Renal cortical epithelial cell (primary cell): ENCODE measurements at regions not wholly inside any gene's neighbourhood (a gene's known extent, or its start where the extent isn't known, plus 50 kb on each side); places are given as distances from the start of the nearest gene placed in this dataset.
"Not testable (repeated sequence)": the region's sequence is repeated elsewhere in the genome, so short reads cannot be mapped to it uniquely, and the experiment has no call there.

Source experiments
- DNase-seq: peaks from one replicate; pipeline ENCODE4 v3.0.0-alpha.2; 2011; ENCODE audit warnings: low read depth

DNA sequence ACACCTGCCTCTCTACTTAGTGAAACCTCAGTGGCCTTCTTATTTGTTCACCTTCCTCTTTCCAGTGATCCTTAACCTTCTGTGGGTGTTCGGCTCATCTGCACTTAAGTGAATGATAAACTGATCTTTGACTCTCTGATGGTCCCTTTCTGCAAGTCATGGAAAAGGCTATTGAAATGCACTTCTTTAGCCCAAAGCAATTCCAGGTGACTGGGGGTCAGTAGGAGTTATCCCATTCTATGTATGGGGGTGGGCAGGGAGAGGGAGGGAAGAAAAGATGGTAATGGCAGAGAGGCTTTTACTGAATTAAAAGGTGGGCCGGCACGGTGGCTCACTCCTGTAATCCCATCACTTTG lies 170.8 kb downstream of the RGS9 start:
- DNase-seq, result no peak

DNA sequence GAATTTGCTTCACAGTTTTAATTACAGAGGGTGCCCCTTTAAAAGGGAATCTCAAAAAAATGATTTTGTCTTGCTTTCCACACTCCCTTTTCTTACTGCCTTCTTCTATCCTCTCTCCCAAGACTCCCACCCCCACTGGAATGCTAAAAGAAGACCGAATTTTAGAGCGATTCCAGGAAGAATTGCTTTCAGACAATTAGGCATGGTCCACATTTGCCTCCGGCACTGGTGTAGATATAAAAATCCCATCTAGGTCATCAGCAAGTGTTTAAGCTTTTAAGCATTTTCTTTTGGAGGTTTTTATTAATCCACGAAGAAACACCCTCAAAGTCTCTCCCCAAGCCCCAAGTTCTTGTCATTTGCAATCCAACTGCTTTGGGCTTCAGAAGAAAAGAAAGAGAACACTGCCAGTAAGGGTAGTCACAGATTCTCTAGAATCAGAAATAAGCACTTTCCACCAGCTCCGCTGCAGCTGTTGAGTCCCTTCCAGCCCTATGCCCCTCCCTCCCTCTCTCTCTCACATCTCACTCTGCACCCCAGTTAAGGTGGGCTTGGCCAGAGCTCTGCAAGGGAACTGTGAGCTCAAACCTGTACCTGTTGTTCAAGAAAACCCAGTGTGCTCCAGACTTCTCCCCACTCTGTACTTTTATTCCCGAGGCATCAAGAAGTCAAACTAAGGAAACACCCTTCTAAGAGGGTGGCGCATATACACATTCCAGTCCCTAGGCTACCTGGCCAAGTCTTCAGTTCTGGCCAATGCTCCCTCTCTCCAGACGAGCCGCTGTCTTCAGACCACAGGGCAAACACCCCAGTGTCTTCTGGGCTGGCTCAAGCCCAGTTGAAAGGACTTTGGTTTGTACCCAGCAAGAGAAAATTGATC lies 170.2 kb downstream of the RGS9 start:
- no peak for DNase-seq

DNA sequence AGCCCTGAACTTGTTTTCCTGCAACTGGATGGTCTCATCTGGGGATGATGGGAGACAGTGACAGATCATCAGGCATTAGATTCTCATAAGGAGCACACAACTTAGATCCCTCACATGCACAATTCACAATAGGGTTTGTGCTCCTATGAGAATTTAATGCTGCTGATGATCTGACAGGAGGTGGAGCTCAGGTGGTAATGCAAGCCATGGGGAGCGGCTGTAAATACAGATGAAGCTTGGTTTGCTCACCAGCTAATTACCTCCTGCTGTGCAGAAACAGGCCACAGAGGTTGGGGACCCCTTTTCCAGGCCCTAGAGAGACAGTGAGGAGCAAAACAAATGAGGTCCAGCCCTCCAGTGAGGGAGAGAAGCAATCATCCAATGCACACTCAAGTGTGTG lies 168.6 kb downstream of the RGS9 start:
- no peak for DNase-seq

DNA sequence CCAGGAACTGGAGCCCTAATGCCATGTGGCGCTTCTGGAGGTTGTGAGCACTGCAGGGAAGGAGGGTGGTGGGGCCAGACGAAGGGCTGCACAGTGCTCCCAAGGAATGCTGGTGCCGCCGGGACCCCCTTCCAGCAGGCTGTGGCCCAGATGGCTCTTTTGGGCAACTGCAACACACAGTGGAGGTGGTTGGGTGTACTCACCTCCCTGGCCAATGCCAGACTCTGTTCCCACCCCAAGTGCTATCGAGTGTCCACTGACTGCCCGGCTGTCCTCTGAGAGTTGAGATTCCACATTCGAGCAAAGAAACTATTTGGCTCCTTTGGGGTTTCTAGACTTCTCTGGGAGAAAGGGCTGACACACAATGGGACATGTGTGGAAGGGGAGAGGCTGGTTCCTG lies 167.9 kb downstream of the RGS9 start:
- no peak for DNase-seq

DNA sequence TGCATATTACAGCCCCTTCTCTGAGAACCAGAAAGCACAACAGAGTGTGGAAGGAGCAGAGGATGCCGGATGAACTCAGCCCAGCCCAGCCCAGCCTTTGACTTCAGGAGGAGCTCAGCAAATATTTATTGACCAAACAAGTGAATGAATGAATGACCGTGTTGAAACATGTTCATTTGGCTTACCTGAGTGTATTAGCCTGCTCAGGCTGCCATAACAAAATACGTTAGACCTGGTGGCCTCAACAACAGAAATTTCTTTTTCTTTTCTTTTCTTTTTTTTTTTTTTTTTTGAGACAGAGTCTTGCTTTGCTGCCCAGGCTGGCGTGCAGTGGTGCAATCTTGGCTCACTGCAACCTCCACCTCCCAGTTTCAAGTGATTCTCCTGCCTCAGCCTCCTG lies 164.7 kb downstream of the RGS9 start:
- not testable (repeated sequence) for DNase-seq

DNA sequence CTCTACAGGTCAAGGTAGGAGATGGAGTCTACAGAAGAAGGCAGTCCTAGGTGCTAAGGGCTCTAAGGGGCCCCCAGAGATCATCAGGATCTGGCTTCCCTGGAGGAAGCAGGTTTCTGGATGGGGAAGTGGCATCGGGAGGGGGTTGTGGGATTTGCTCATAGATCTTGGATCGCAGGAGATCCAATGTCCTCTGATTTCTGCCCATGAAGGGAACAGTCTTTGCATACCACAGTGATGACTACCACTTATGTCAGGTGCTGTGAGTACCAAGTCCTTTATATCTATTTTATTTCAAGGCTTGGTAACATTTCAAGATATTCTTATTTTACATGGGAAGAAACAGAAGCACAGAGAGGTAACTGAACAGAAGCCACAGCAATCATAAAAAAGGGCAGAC lies 164.0 kb downstream of the RGS9 start:
- DNase-seq, result no peak

DNA sequence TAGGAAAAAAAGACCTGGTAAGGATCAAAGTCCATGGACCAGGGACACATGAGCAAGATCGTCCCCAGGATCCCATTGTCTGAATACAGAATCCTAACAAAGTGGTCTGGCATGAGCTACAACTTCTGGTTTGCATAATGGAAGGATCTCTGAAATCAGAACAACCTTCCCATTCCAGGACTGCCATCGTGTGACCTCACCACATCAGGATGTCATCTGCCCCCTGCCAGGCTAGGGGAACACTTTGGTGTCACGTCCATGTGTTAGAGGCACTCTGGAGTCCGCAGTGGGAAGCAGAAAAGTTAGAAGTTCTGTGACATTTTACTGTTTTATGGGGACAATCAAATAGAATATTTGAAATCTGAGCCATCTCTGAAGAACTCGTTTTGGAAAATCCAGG lies 160.7 kb downstream of the RGS9 start:
- no peak for DNase-seq

DNA sequence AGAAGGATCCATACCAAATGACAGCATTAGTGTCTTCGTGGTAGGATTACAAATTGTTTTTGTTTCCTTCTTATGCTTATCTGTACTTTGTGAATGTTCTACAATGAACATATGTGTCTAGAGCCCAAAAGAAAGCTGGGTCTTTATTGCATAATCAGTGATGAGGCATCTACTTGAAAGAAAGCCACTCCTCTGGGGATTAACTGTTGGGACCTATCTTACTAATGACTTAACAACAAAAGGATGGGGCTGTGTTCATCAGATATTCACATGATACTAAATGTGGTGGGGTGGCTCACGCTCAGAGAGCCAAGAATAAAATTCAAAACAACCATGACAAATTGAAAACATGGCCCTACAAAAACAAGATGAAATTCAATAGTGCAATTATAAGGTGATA lies 160.2 kb downstream of the RGS9 start:
- peak; percentile 9 for DNase-seq

DNA sequence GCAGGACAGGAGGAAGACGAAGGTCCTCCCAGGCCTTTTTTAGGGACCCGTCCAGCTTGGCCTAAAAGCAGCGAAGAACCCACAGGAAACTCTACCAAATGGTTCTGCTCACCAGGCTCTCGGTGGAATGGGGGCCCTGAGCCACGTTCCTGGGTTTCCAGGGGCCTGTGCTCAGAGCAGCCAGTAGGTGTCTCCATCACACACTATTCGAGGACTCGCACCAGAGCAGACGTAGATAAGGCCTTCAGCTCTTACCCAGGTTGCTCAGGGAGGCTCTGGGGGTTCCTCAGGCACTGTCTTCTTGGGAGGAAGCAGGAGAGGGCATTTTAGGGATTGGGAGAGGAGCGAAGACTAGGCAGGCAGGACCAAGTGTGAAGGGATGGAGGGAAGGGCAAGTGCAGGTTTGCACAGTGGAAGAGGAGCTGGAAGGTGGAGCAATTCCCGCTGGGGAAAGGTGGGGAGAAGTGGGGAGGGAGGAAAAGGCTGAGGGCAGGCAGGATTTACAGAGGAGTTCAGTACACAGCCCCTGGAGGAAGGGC lies 157.1 kb downstream of the RGS9 start:
- DNase-seq, result peak; percentile 56

DNA sequence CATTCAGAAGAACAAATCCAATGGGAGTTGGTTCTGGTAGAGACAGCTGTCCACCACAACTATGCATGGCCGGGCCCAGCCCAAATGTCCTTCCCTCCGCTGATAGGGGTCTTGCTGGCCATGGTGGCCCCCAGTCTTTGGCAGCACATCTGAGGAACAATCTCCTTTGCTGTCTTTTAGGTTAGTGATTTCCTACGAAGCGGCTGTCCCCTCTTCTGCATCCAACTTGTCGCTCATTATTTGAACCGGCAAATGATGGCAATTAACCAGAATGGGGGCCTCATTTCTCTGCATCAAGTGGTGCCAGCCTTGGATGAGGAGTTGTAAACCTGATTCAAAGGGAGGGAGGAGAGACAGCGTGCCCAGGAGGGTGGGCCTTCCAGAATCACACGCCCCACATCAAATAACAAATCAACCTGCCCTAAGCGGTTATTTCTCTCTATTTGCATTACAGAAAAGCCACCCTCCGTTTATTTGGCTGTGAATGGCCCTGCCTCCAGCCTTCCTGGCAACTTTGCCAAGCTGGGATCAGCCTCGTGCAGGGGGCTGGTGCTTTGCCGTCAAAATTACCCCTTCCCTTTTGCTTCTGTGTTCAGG lies 156.5 kb downstream of the RGS9 start:
- DNase-seq, result no peak

DNA sequence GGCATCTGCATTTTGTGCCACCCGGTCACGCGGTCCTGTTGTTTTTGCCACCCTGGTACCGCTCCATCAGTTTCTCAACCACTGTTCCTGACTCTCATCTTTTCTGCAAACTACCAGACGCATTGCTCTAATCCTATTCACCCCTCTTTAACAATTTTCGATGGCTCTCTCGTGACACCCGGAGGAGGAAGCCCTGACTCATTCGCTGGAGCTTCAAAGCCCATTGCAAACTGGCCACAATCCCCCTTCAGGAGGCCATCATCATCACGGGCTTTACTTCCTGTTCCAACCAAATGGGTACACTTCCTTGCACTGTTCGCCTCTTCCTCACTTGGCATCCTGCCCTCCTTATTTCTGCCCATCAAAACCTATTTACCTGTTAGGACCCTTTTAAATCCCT lies 155.3 kb downstream of the RGS9 start:
- DNase-seq, result no peak

DNA sequence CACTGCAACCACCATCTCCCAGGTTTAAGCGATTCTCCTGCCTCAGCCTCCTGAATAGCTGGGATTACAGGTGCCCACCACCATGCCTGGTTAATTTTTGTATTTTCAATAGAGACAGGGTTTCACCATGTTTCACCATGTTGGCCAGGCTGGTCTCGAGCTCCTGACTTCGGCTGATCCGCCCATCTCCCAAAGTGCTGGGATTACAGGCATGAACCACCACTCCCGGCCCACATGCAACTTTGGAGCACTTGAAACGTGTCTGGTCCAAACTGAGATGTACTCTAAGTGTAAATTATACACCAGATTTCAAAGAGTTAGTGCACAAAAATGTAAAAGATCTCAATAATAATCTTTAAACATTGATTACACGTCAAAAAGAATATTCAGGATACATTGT lies 154.1 kb downstream of the RGS9 start:
- DNase-seq, result not testable (repeated sequence)

DNA sequence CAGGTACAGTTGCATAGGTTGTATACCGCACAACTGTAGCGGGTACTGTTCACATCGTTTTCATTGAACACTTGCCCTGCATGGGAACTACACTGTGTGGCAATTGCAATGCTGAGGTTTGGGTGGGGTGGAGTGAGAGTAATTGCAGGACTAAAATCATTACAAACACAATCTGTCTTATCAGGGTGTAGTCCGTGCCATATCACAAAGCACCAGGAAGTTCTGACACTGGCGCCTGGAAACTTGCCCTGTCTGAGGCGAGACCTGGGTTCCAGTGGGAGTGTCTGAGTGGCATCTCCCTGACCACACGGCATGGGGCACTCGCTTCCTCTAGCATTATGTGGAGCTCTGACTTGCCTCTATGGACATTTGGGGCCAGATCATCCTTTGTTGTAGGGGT lies 153.4 kb downstream of the RGS9 start:
- no peak for DNase-seq

DNA sequence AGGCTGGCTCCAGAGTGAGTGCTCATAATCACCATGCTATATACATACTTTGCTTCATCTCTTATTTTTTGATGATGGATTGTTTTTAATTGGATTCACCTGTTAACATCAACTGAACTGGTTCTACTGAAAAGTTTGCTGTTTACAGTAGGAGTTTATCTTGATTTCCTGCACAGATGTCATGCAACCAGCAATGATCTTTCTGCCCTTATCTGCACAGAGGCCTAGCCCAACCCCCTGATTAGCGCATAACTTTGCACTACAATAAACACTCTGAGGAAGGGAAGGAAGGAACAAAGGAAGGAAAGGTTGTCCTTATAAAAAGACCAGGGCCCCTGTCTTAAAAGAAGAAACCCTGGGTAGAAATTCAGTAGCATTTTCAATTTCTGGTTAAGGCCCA lies 152.9 kb downstream of the RGS9 start:
- DNase-seq, result no peak

DNA sequence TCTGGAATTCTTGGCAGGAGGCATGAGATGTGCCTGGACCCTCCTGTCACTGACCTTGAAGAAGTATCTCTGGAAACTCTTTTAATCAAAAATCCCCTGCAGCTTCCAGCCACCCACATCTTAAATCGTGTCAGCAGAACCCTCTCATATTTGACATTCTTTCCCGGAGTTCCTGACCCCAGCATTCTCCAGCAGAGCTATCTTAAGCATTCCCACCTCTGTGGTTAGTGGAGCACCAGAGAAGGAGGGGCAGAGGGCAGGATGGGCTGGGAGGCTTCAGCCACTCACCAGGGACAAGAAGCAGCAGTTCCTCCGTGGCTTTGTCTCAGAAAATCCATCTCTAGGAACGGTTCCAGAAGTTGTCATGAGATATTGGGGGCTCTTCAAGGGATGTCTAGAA lies 149.9 kb downstream of the RGS9 start:
- peak; percentile 65 for DNase-seq

DNA sequence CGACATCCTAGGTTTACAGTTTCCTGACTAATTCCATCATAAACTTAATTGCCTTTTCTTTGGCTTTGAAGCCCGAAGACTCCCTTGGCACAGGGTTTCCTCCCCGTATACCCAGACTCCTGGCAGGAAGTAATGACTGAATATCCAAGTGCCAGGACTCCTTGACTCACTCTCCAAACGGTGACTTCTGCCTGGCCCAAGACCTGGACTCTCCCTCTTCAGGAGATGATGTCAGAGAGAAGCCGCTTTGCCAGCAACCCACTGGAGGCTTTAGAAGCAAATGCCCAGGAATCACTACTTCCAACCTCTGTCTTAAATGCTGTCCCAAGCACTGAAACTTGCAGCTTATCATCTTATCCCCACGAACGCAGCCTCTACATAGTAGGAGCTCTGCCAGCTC lies 146.5 kb downstream of the RGS9 start:
- no peak for DNase-seq

DNA sequence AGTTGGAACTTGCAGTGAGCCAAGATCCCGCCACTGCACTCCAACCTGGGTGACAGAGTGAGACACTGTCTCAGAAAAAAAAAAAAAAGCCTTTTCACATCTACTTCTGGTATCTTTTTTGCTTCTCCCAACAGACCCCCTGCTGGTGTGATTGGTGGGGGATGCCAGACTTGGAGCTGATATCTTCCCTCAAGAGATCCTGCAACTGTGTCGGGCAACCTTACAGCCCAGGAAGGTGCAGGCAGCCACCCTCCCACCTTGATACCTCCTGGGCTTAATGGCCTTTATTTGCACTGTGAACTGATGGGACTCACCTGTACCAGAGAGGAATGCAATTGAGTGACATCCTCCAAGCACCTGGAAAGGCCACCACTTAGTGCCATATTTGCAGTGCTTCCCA lies 142.3 kb downstream of the RGS9 start:
- no peak for DNase-seq

DNA sequence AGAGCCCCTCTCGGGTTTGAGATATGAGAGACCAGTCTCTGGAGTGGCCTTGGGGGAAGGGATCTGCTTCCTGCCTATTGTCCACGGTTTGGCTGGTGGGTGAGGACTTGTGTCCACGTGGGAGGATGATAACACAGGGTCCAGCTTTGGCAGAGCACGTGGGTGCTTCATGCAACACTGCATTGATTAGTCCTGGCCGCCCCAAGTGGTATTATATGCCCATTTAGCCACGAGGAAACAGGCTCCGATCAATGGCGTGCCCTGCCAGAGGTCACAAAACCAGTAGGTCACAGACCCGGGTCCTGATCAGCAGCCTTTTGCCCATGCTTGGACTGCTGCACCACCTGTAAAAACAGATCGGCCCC lies 141.6 kb downstream of the RGS9 start:
- DNase-seq, result no peak

DNA sequence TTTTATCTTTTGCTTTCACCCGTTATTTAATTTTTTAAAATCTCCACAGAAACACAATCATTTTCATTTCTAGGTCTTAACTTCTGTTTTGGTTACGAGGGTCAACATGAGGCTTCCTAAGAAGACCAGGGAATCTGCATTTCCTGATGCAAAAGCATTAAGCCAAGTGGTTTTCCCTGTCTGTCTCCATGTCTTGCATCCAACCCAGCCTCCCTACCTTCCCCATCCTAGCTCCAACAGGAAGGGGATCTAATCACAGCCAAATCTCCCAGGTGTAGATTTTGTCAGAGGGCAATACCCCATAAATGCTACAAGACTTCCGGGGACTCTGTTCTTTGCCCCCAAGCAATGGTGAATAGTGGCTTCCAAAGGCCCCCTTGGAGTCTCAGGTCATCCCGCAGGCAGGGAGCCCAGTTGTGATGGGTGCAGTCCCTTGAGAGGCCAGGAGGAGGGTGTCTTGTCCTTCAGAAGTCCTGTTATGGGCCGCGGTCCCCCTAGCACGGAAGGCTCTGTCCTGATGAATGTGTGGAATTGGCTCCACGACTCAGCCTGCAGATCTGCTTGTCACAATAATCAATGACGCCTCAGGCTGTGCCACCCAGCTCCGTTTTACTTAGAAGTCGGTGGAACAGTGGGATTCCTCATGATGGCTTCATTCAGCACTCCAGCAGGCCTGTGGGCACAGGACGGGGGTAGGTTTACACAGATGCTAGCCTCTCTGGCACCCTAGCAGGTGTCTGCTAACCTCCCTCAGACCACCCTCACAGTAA lies 141.1 kb downstream of the RGS9 start:
- peak; percentile 23 for DNase-seq

DNA sequence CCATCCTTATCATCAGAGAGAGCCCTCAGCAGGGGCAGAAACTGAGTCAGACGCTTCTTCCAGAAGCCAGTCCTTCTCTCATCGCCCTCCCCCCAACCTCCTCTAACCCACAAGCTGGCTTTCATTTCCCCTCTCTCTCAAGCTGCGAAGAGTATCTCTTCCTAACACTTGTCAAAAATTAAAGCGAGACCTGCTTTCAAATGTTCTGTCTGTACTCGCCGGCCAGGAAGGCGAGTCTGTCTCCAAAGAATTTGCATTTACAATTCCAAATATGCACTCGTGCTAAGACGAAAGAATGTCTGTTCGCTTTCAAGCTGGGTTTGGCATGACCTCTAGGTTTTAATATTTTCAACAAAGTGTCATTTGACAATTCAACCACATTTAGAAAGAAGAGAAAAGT lies 140.4 kb downstream of the RGS9 start:
- DNase-seq, result no peak
